HG03558 (cell line): ENCODE measurements at regions not wholly inside any gene's neighbourhood (a gene's known extent, or its start where the extent isn't known, plus 50 kb on each side); places are given as distances from the start of the nearest gene placed in this dataset.
"Not testable (repeated sequence)": the region's sequence is repeated elsewhere in the genome, so short reads cannot be mapped to it uniquely, and the experiment has no call there.

Source experiments
- ATAC-seq: cut with Tn5 transposase; IDR thresholded peaks from one replicate; pipeline ENCODE4 v1.9.1; 2021; ENCODE audit warnings: moderate number of reproducible peaks; ENCODE audit not compliant: unreplicated experiment; ENCODE audit errors: extremely low read depth

- no peak for ATAC-seq
Observed at GRCh38 chr1:95849439-95849838, 615.4 kb downstream of the RWDD3 start.

GRCh38 chr1:95850165-95850649, 616.2 kb downstream of the RWDD3 start:
- no peak for ATAC-seq

GRCh38 chr1:95850763-95851162, 616.8 kb downstream of the RWDD3 start:
- no peak for ATAC-seq

- no peak for ATAC-seq
Observed at GRCh38 chr1:95852483-95853070, 618.6 kb downstream of the RWDD3 start.

- no peak for ATAC-seq
Observed at GRCh38 chr1:95854457-95854856, 620.4 kb downstream of the RWDD3 start.

- no peak for ATAC-seq
Observed at GRCh38 chr1:95863086-95863485, 629.1 kb downstream of the RWDD3 start.

GRCh38 chr1:95865769-95866168, 631.8 kb downstream of the RWDD3 start:
- ATAC-seq = no peak

- ATAC-seq = no peak
Observed at GRCh38 chr1:95876276-95876675, 642.3 kb downstream of the RWDD3 start.

- ATAC-seq = no peak
Observed at GRCh38 chr1:95879498-95880050, 645.6 kb downstream of the RWDD3 start.

- ATAC-seq = no peak
Observed at GRCh38 chr1:95888941-95889390, 655.0 kb downstream of the RWDD3 start.

- ATAC-seq = no peak
Observed at GRCh38 chr1:95889400-95889799, 655.4 kb downstream of the RWDD3 start.

- no peak for ATAC-seq
Observed at GRCh38 chr1:95893921-95894320, 659.9 kb downstream of the RWDD3 start.

GRCh38 chr1:95903060-95903459, 669.0 kb downstream of the RWDD3 start:
- no peak for ATAC-seq

- no peak for ATAC-seq
Observed at GRCh38 chr1:95905818-95906395, 671.9 kb downstream of the RWDD3 start.

GRCh38 chr1:95911739-95912138, 677.7 kb downstream of the RWDD3 start:
- ATAC-seq = not testable (repeated sequence)

GRCh38 chr1:95916616-95917015, 682.6 kb downstream of the RWDD3 start:
- no peak for ATAC-seq

- no peak for ATAC-seq
Observed at GRCh38 chr1:95924684-95925083, 690.7 kb downstream of the RWDD3 start.

- no peak for ATAC-seq
Observed at GRCh38 chr1:95926331-95926730, 692.3 kb downstream of the RWDD3 start.

- no peak for ATAC-seq
Observed at GRCh38 chr1:95927061-95927460, 693.1 kb downstream of the RWDD3 start.

- ATAC-seq = no peak
Observed at GRCh38 chr1:95935719-95936118, 701.7 kb downstream of the RWDD3 start.

- no peak for ATAC-seq
Observed at GRCh38 chr1:95941121-95941798, 707.2 kb downstream of the RWDD3 start.
